CD14-positive monocyte (primary cell): ENCODE measurements at regions not wholly inside any gene's neighbourhood (a gene's known extent, or its start where the extent isn't known, plus 50 kb on each side); places are given as distances from the start of the nearest gene placed in this dataset.

Experiments
- DNase-seq, 3 donors: peaks; one replicate each; pipeline ENCODE4 v3.0.0-alpha.2; 2011 to 2022
- H2AFZ ChIP-seq: 2 replicates; pipeline ENCODE4 v1.6.0; 2012; ENCODE audit warnings: mild to moderate bottlenecking, low read depth, low read length, inconsistent platforms; ENCODE audit not compliant: insufficient read depth, poor library complexity, severe bottlenecking
- H3K27ac ChIP-seq, 2 donors: 1 replicate in 1 of 2; 2 replicates in 1 of 2; pipeline ENCODE4 v1.5.1; 2012 to 2013; ENCODE audit warnings: low read length in 2 of 2, control low read depth in 1 of 2, inconsistent platforms in 1 of 2, low read depth in 1 of 2, mild to moderate bottlenecking in 1 of 2
- H3K27me3 ChIP-seq, 2 donors: one replicate each; pipeline versions ENCODE4 v1.6.0 to v1.6.1; 2011 to 2013; ENCODE audit warnings: low read length in 2 of 2; ENCODE audit not compliant: control insufficient read depth in 2 of 2, insufficient read depth in 2 of 2
- H3K36me3 ChIP-seq, 2 donors: replicated peaks in 1 of 2; 1 replicate in 1 of 2; 2 replicates in 1 of 2; pipeline versions ENCODE4 v1.5.1 to v1.6.1; 2012 to 2013; ENCODE audit warnings: low read length in 2 of 2, control low read depth in 1 of 2, inconsistent platforms in 1 of 2, mild to moderate bottlenecking in 1 of 2; ENCODE audit not compliant: insufficient read depth in 2 of 2, control insufficient read depth in 1 of 2
- H3K4me1 ChIP-seq, 2 donors: 1 replicate in 1 of 2; 2 replicates in 1 of 2; pipeline versions ENCODE4 v1.5.1 to v1.6.1; 2012 to 2013; ENCODE audit warnings: low read length in 2 of 2, control low read depth in 1 of 2, inconsistent platforms in 1 of 2, mild to moderate bottlenecking in 1 of 2, moderate library complexity in 1 of 2; ENCODE audit not compliant: insufficient read depth in 2 of 2, control insufficient read depth in 1 of 2
- H3K4me2 ChIP-seq: replicated peaks from 2 replicates; pipeline ENCODE3; 2012; ENCODE audit warnings: low read length, moderate library complexity, mild to moderate bottlenecking; ENCODE audit not compliant: poor library complexity, severe bottlenecking; ENCODE audit errors: extremely low read depth
- H3K4me3 ChIP-seq, 3 experiments: fragments of 200-600 bp in 1 of 3; sonication (generic) in 1 of 3; replicated peaks in 1 of 3; 1 replicate in 2 of 3; 2 replicates in 1 of 3; pipeline ENCODE4 v1.5.1; 2011 to 2013; ENCODE audit warnings: low read length in 3 of 3, mild to moderate bottlenecking in 3 of 3, control low read depth in 2 of 3, low read depth in 2 of 3, inconsistent platforms in 1 of 3, moderate library complexity in 1 of 3
- H3K79me2 ChIP-seq: 2 replicates; pipeline ENCODE4 v1.6.0; 2012; ENCODE audit warnings: mild to moderate bottlenecking, control low read depth, inconsistent platforms, low read length, moderate library complexity; ENCODE audit not compliant: insufficient read depth
- H3K9ac ChIP-seq: 2 replicates; pipeline ENCODE4 v1.6.0; 2017; ENCODE audit warnings: low read length, mild to moderate bottlenecking; ENCODE audit not compliant: insufficient read depth, poor library complexity, severe bottlenecking
- H3K9me3 ChIP-seq, 2 donors: replicated peaks in 1 of 2; 1 replicate in 1 of 2; 2 replicates in 1 of 2; pipeline versions ENCODE4 v1.5.1 to v1.6.1; 2012 to 2013; ENCODE audit warnings: low read length in 2 of 2, control low read depth in 1 of 2; ENCODE audit not compliant: control insufficient read depth in 1 of 2, insufficient read depth in 1 of 2
- H4K20me1 ChIP-seq: 2 replicates; pipeline ENCODE4 v1.6.0; 2012; ENCODE audit warnings: mild to moderate bottlenecking, low read length, control low read depth, moderate library complexity; ENCODE audit not compliant: insufficient read depth
- H3K27ac Mint-ChIP-seq, 7 donors: one replicate each; pipeline ENCODE4 v1.8.0; 2020; ENCODE audit warnings: mild to moderate bottlenecking in 7 of 7, mixed read lengths in 7 of 7, moderate library complexity in 6 of 7, inconsistent platforms in 2 of 7
- H3K27me3 Mint-ChIP-seq, 3 donors: one replicate each; pipeline ENCODE4 v1.8.0; 2021 to 2022; ENCODE audit warnings: low read depth in 3 of 3, mild to moderate bottlenecking in 3 of 3, mixed read lengths in 3 of 3, moderate library complexity in 3 of 3, inconsistent platforms in 1 of 3
- H3K36me3 Mint-ChIP-seq, 2 donors: one replicate each; pipeline ENCODE4 v1.8.0; 2020; ENCODE audit warnings: mixed read lengths in 2 of 2, inconsistent platforms in 1 of 2, mild to moderate bottlenecking in 1 of 2
- H3K4me1 Mint-ChIP-seq: one replicate; pipeline ENCODE4 v1.8.0; 2020; ENCODE audit warnings: mild to moderate bottlenecking, mixed read lengths
- H3K4me3 Mint-ChIP-seq, 2 donors: one replicate each; pipeline ENCODE4 v1.8.0; 2020; ENCODE audit warnings: mild to moderate bottlenecking in 2 of 2, mixed read lengths in 2 of 2, moderate library complexity in 1 of 2
- H3K9me3 Mint-ChIP-seq, 7 donors: one replicate each; pipeline ENCODE4 v1.8.0; 2020 to 2022; ENCODE audit warnings: mixed read lengths in 7 of 7, mild to moderate bottlenecking in 6 of 7, moderate library complexity in 6 of 7, inconsistent platforms in 2 of 7
- CTCF ChIP-seq: fragments of 200-600 bp; IDR thresholded peaks from one replicate; pipeline ENCODE4 v1.8.0; 2022; ENCODE audit warnings: antibody characterized with exemption, mild to moderate bottlenecking
- WGBS: methylation state at CpG from one replicate; pipeline ENCODE4 v1.1.5; 2013; ENCODE audit warnings: missing lambda C conversion rate; ENCODE audit not compliant: insufficient coverage; 5-methylcytosine and 5-hydroxymethylcytosine counted together
- intact Hi-C, 2 donors: fragments of 100-400 bp; cut with micrococcal nuclease; formaldehyde crosslinking; loops; one replicate each; pipeline versions ENCODE4 v1.15.0 to v1.15.1; 2023

GRCh38 chr7:69341288-69341687 lies 257.0 kb upstream of the AUTS2 start:
- H3K4me1 Mint-ChIP-seq: no peaks in the 10 kb centered on the region

GRCh38 chr7:69342154-69342884 lies 256.0 kb upstream of the AUTS2 start:
- Histone ChIP-seq H4K20me1 (no peaks in the 10 kb centered on the region), H3K4me1 (no peaks in the 10 kb centered on the region), H3K27me3 (no peaks in the 10 kb centered on the region), H3K27ac (no peak overlapping the region), H3K9me3 (peaks cover 0 to 4% of the 10 kb centered on the region in 2 donors), H3K4me3 (no peak overlapping the region), H3K4me2 (no peak overlapping the region), H3K9ac (no peak overlapping the region), H3K36me3 (no peaks in the 10 kb centered on the region), H2AFZ (no peak overlapping the region), H3K79me2 (no peaks in the 10 kb centered on the region)
- WGBS: 97% methylated on average over 6 of the region's 10 CpGs
- Mint-ChIP-seq H3K27me3 (peaks cover 3 to 4% (median 3%) of the 10 kb centered on the region in 3 donors), H3K4me3 (no peak overlapping the region), H3K36me3 (no peaks in the 10 kb centered on the region), H3K9me3 (peaks cover 5 to 12% (median 9%) of the 10 kb centered on the region in 7 donors), H3K27ac (no peak overlapping the region), H3K4me1 (no peaks in the 10 kb centered on the region)
- intact Hi-C loops: no loop called here
- TF ChIP-seq CTCF: no peak
- DNase-seq: no peak

More at GRCh38 chr7:69341288-69341687, 257.0 kb upstream of the AUTS2 start:
- Mint-ChIP-seq H3K4me3 (no peak overlapping the region), H3K9me3 (peaks cover 5 to 12% (median 9%) of the 10 kb centered on the region in 7 donors), H3K36me3 (no peaks in the 10 kb centered on the region), H3K27me3 (peaks cover 2 to 5% (median 3%) of the 10 kb centered on the region in 3 donors), H3K27ac (no peak overlapping the region)
- Histone ChIP-seq H3K27ac (no peak overlapping the region), H2AFZ (no peak overlapping the region), H3K9me3 (peaks cover 0 to 4% of the 10 kb centered on the region in 2 donors), H4K20me1 (no peaks in the 10 kb centered on the region), H3K4me2 (no peak overlapping the region), H3K27me3 (no peaks in the 10 kb centered on the region), H3K79me2 (no peaks in the 10 kb centered on the region), H3K36me3 (no peaks in the 10 kb centered on the region), H3K9ac (no peak overlapping the region), H3K4me1 (no peaks in the 10 kb centered on the region), H3K4me3 (no peak overlapping the region)
- no peak for DNase-seq
- no peak for TF ChIP-seq CTCF
- intact Hi-C loops: no loop called here
- WGBS: 89% methylated on average over 1 of the region's 1 CpG
